SK-N-SH (cell line): ENCODE measurements at regions not wholly inside any gene's neighbourhood (a gene's known extent, or its start where the extent isn't known, plus 50 kb on each side); places are given as distances from the start of the nearest gene placed in this dataset.

Source experiments
- CTCF ChIA-PET: fragments of 300-600, 350-600 bp; formaldehyde crosslinking; extraction: SDS; loops from one replicate; lab custom pipeline; 2021; lab: Yijun Ruan, JAX
- POLR2A ChIA-PET: fragments of 350-600 bp; sonication (Branson Sonifier 250); formaldehyde crosslinking; extraction: SDS; loops from one replicate; lab custom pipeline; 2020; ENCODE audit warnings: antibody characterized with exemption, inconsistent platforms; lab: Yijun Ruan, JAX
- DNase-seq: peaks from one replicate; pipeline ENCODE4 v3.0.0; 2012
- H2AFZ ChIP-seq: fragments of 200-600 bp; sonication (generic); 2 replicates; pipeline ENCODE4 v1.8.1; 2016; ENCODE audit warnings: antibody characterized with exemption, mild to moderate bottlenecking, low read depth
- H3F3A ChIP-seq: fragments of 200-600 bp; sonication (generic); replicated peaks from 2 replicates; pipeline ENCODE3; 2016; ENCODE audit warnings: antibody characterized with exemption, mild to moderate bottlenecking; ENCODE audit not compliant: insufficient read depth
- H3K27ac ChIP-seq, 2 experiments: fragments of 200-500 bp in 1 of 2; fragments of 200-600 bp in 1 of 2; sonication (Bioruptor generic) in 1 of 2; sonication (generic), shearing (Covaris generic) in 1 of 2; 2 replicates each; pipeline versions ENCODE4 v1.5.1 to v1.6.1; 2014 to 2016; ENCODE audit warnings: low read depth in 2 of 2, inconsistent platforms in 1 of 2, low read length in 1 of 2, mild to moderate bottlenecking in 1 of 2, mixed read lengths in 1 of 2
- H3K27me3 ChIP-seq: fragments of 200-600 bp; sonication (generic), shearing (Covaris generic); 2 replicates; pipeline ENCODE4 v1.6.1; 2016; ENCODE audit warnings: mixed run types; ENCODE audit not compliant: insufficient read depth
- H3K36me3 ChIP-seq, 2 experiments: fragments of 200-500 bp in 1 of 2; fragments of 200-600 bp in 1 of 2; sonication (Bioruptor generic) in 1 of 2; sonication (generic) in 1 of 2; replicated peaks in 1 of 2; 2 replicates each; pipeline versions ENCODE3 to v1.5.1; 2014 to 2016; ENCODE audit warnings: low read length in 1 of 2, mild to moderate bottlenecking in 1 of 2; ENCODE audit not compliant: insufficient read depth in 2 of 2, control insufficient read depth in 1 of 2
- H3K4me1 ChIP-seq, 2 experiments: fragments of 200-500 bp in 1 of 2; fragments of 200-600 bp in 1 of 2; sonication (Bioruptor generic) in 1 of 2; sonication (generic), shearing (Covaris generic) in 1 of 2; 2 replicates each; pipeline versions ENCODE4 v1.5.1 to v1.6.1; 2014 to 2016; ENCODE audit warnings: low read depth in 1 of 2, low read length in 1 of 2, mixed run types in 1 of 2; ENCODE audit not compliant: insufficient read depth in 2 of 2, control insufficient read depth in 1 of 2
- H3K4me2 ChIP-seq: fragments of 200-600 bp; sonication (generic), shearing (Covaris generic); 2 replicates; pipeline ENCODE4 v1.6.1; 2017; ENCODE audit warnings: mixed run types
- H3K4me3 ChIP-seq, 2 experiments: fragments of 200-500 bp in 1 of 2; fragments of 200-600 bp in 1 of 2; sonication (Bioruptor generic) in 1 of 2; sonication (generic), shearing (Covaris generic) in 1 of 2; 2 replicates each; pipeline versions ENCODE4 v1.5.1 to v1.8.1; 2014 to 2016; ENCODE audit warnings: low read depth in 2 of 2, inconsistent platforms in 1 of 2, low read length in 1 of 2, mild to moderate bottlenecking in 1 of 2, mixed read lengths in 1 of 2, moderate library complexity in 1 of 2
- H3K79me2 ChIP-seq: fragments of 200-600 bp; sonication (generic); 2 replicates; pipeline ENCODE4 v1.8.1; 2017; ENCODE audit warnings: mild to moderate bottlenecking; ENCODE audit not compliant: insufficient read depth
- H3K9ac ChIP-seq: fragments of 200-600 bp; sonication (generic); 2 replicates; pipeline ENCODE4 v1.6.1; 2017; ENCODE audit warnings: mixed run types
- H3K9me2 ChIP-seq: fragments of 200-600 bp; sonication (generic); 2 replicates; pipeline ENCODE4 v1.6.1; 2017; ENCODE audit warnings: mixed run types
- H3K9me3 ChIP-seq: fragments of 200-600 bp; sonication (generic); 2 replicates; pipeline ENCODE4 v1.6.1; 2017; ENCODE audit warnings: mixed run types, mild to moderate bottlenecking, moderate library complexity
- H4K20me1 ChIP-seq: fragments of 200-600 bp; sonication (generic); 2 replicates; pipeline ENCODE4 v1.6.1; 2017; ENCODE audit warnings: mild to moderate bottlenecking, mixed run types; ENCODE audit not compliant: insufficient read depth
- ELF1 ChIP-seq: IDR thresholded peaks from 2 replicates; pipeline ENCODE4 v1.4.0; 2012
- EP300 ChIP-seq, 2 experiments: IDR thresholded peaks; 2 replicates each; pipeline versions ENCODE4 v1.4.0 to v1.6.1; 2012; ENCODE audit warnings: borderline replicate concordance in 1 of 2, low read depth in 1 of 2, low read length in 1 of 2
- FOXJ3 ChIP-seq: sonication (generic); formaldehyde crosslinking; IDR thresholded peaks from 2 replicates; pipeline ENCODE4 v1.5.1; 2020; ENCODE audit warnings: mild to moderate bottlenecking, missing genetic modification reagents
- GABPA ChIP-seq: IDR thresholded peaks from 2 replicates; pipeline ENCODE4 v1.4.0; 2012; ENCODE audit warnings: low read depth, mild to moderate bottlenecking
- GATA2 ChIP-seq: sonication (generic); formaldehyde crosslinking; IDR thresholded peaks from 2 replicates; pipeline ENCODE4 v1.5.0; 2020; ENCODE audit warnings: mild to moderate bottlenecking, missing genetic modification reagents
- MXI1 ChIP-seq: IDR thresholded peaks from 2 replicates; pipeline ENCODE4 v1.6.1; 2012; ENCODE audit warnings: mild to moderate bottlenecking, low read depth, low read length, improper control_type of control experiment
- NFIC ChIP-seq: IDR thresholded peaks from 2 replicates; pipeline ENCODE4 v1.4.0; 2012; ENCODE audit warnings: borderline replicate concordance
- RAD21 ChIP-seq: IDR thresholded peaks from 2 replicates; pipeline ENCODE4 v1.6.1; 2012; ENCODE audit warnings: mild to moderate bottlenecking, low read length
- RCOR1 ChIP-seq: fragments of 150-350 bp; IDR thresholded peaks from 2 replicates; pipeline ENCODE4 v1.6.1; 2017; ENCODE audit warnings: antibody characterized with exemption, low read length
- RFX5 ChIP-seq: IDR thresholded peaks from 2 replicates; pipeline ENCODE4 v1.6.1; 2012; ENCODE audit warnings: mild to moderate bottlenecking, improper control_type of control experiment, low read length
- SIN3A ChIP-seq: IDR thresholded peaks from 2 replicates; pipeline ENCODE4 v1.6.1; 2012; ENCODE audit warnings: low read depth, mild to moderate bottlenecking, low read length, moderate library complexity, borderline replicate concordance
- SMC3 ChIP-seq: IDR thresholded peaks from 2 replicates; pipeline ENCODE4 v1.6.1; 2012; ENCODE audit warnings: low read depth, low read length, improper control_type of control experiment
- TCF12 ChIP-seq: IDR thresholded peaks from 2 replicates; pipeline ENCODE4 v1.4.0; 2012
- TEAD4 ChIP-seq: IDR thresholded peaks from 2 replicates; pipeline ENCODE4 v1.4.0; 2012; ENCODE audit warnings: mild to moderate bottlenecking, borderline replicate concordance; ENCODE audit not compliant: insufficient read depth
- WGBS: methylation state at CpG from one replicate; pipeline ENCODE4 v1.1.6; 2017; ENCODE audit warnings: low lambda C conversion rate; 5-methylcytosine and 5-hydroxymethylcytosine counted together
- TF ChIP-seq, protein P1 (sequence below): IDR thresholded peaks from 2 replicates; pipeline ENCODE4; 2012
- TF ChIP-seq, protein P2 (sequence below): fragments of 150-350 bp; IDR thresholded peaks from 2 replicates; pipeline ENCODE4 v1.6.1; 2016; ENCODE audit warnings: mild to moderate bottlenecking, low read depth, low read length

DNA sequence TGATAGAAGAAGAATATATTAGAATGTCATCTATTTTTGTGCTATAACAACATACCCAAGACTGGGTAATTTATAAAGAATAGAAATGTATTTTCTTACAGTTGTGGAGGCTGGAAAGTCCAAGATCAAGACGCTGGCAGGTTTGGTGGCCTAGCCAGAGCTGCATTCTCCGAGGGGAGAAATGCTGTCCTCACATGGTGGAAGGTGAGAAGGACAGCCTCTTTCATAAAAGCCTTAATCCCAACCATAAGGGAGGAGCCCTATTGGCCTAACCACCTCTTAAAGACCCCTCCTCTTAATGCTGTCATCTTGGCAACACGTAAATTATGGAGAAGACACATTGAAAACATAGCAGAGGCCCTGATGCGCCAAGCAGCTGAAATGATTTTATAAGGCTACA is 60.1 kb upstream of the KAZN start:
- no peak for DNase-seq
- Histone ChIP-seq H3K4me2 (no peak overlapping the region), H3K4me3 (no peak overlapping the region), H3K9me2 (no peaks in the 10 kb centered on the region), H3K79me2 (no peaks in the 10 kb centered on the region), H3K9me3 (no peaks in the 10 kb centered on the region), H3F3A (no peaks in the 10 kb centered on the region), H3K36me3 (no peaks in the 10 kb centered on the region), H3K27me3 (no peaks in the 10 kb centered on the region), H3K4me1 (no peaks in the 10 kb centered on the region; a peak in 1 of 4 replicates), H3K9ac (no peak overlapping the region), H3K27ac (no peak overlapping the region), H2AFZ (no peak overlapping the region), H4K20me1 (no peaks in the 10 kb centered on the region)
- ChIA-PET POLR2A (no interaction called here), CTCF (no interaction called here)
- WGBS = 16% methylated on average over 4 of the region's 4 CpGs
- TF ChIP-seq GATA2 (CRISPR knock-in tag) (no peak), RAD21 (peak; percentile 24; the same call in 1 of the 2 replicates), NFIC (no peak), GABPA (no peak)

DNA sequence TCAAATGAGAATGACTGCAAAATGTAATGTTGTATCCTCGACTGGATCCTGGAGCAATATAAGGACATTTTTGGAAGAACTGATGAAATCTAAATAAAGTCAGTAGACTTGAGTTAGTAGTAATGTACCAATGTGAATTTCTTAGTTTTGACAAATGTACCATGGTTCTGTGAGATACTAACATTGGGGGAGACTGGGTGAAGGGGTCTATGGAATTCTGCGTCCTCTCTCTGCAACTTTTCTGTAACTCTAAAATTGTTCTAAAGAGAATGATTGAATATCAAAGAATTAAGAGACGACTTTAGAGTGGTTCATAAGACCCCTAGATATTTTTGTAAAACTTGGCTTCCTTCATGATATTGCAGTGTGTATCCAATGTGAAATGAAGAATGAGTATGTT is 59.2 kb upstream of the KAZN start:
- Histone ChIP-seq H3K9me2 (no peaks in the 10 kb centered on the region), H4K20me1 (no peaks in the 10 kb centered on the region), H3K27me3 (no peaks in the 10 kb centered on the region), H3K9me3 (no peaks in the 10 kb centered on the region), H3K79me2 (no peaks in the 10 kb centered on the region), H3K9ac (no peak overlapping the region), H3K4me1 (no peaks in the 10 kb centered on the region; a peak in 1 of 4 replicates), H2AFZ (no peak overlapping the region), H3K4me3 (no peak overlapping the region), H3K27ac (no peak overlapping the region), H3F3A (no peaks in the 10 kb centered on the region), H3K36me3 (no peaks in the 10 kb centered on the region), H3K4me2 (no peak overlapping the region)
- TF ChIP-seq MXI1 (no peak), RCOR1 (no peak), TCF12 (no peak), EP300 (IDR thresholded peaks at IDR 0.05; ENCODE audit: borderline replicate concordance in 1 of 2, low read depth in 1 of 2, low read length in 1 of 2) (no peak), SIN3A (no peak), FOXJ3 (CRISPR knock-in tag) (no peak), ELF1 (no peak)
- WGBS = 17% methylated on average over 3 of the region's 3 CpGs
- CTCF ChIA-PET = no interaction called here
- no peak for DNase-seq
- POLR2A ChIA-PET = no interaction called here

DNA sequence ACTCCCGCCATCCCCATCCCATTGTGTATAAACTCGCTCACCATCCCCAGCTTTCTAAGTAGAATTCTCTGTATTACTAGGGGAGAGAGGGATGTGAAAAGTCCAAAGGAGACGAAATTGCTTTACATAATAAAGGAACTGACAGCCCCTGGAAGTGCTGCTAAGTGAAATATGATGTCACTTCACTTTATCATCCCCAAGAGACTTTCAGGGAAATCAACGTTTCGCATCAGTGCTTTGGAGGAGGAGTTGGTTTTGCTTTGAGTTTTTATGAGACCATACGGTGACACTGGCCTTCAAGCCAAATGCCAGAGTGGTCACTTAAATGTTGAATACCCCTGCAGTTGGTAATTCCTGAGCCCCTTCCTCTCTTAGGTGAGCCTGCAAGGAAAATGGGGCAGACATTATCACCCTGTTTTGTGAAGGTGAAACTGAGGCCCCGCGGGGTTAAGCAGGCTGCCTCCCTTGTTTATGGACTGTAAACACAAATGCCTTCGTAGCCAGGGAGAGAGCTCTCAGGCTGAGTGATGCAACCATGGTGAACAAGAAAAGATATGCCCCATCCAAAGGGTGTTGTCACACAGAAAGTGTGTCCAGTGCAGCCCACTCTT is 58.4 kb upstream of the KAZN start:
- H2AFZ ChIP-seq = no peak overlapping the region
- H3K27me3 ChIP-seq = no peaks in the 10 kb centered on the region
- no peaks in the 10 kb centered on the region for H3K9me2 ChIP-seq
- H3K9ac ChIP-seq = no peak overlapping the region
- H4K20me1 ChIP-seq = no peaks in the 10 kb centered on the region
- H3K4me1 ChIP-seq = no peaks in the 10 kb centered on the region; a peak in 1 of 4 replicates
- CTCF ChIA-PET = interaction anchor here (0.9 kb wide), 1 partner anchor 42 kb away, joined by 3 read pairs; no protein-coding TSS in a partner anchor
- no peak overlapping the region for H3K27ac ChIP-seq
- TF ChIP-seq TEAD4 (no peak), GATA2 (CRISPR knock-in tag) (no peak), RFX5 (no peak), SMC3 (no peak)
- TF ChIP-seq, protein P1, sequence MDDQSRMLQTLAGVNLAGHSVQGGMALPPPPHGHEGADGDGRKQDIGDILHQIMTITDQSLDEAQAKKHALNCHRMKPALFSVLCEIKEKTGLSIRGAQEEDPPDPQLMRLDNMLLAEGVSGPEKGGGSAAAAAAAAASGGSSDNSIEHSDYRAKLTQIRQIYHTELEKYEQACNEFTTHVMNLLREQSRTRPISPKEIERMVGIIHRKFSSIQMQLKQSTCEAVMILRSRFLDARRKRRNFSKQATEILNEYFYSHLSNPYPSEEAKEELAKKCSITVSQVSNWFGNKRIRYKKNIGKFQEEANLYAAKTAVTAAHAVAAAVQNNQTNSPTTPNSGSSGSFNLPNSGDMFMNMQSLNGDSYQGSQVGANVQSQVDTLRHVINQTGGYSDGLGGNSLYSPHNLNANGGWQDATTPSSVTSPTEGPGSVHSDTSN = no peak
- TF ChIP-seq, protein P2, sequence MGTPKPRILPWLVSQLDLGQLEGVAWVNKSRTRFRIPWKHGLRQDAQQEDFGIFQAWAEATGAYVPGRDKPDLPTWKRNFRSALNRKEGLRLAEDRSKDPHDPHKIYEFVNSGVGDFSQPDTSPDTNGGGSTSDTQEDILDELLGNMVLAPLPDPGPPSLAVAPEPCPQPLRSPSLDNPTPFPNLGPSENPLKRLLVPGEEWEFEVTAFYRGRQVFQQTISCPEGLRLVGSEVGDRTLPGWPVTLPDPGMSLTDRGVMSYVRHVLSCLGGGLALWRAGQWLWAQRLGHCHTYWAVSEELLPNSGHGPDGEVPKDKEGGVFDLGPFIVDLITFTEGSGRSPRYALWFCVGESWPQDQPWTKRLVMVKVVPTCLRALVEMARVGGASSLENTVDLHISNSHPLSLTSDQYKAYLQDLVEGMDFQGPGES = no peak
- TF ChIP-seq, all 33 proteins: peak for 0
- WGBS = 22% methylated on average over 9 of the region's 9 CpGs
- Histone ChIP-seq H3K4me2 (no peak overlapping the region), H3K79me2 (no peaks in the 10 kb centered on the region), H3K36me3 (no peaks in the 10 kb centered on the region), H3K4me3 (no peak overlapping the region), H3F3A (no peaks in the 10 kb centered on the region), H3K9me3 (no peaks in the 10 kb centered on the region; the same call in 1 of the 2 replicates)
- POLR2A ChIA-PET = no interaction called here
- no peak for DNase-seq
